ENCODE measurements at regions not wholly inside any gene's neighbourhood (a gene's known extent, or its start where the extent isn't known, plus 50 kb on each side); places are given as distances from the start of the nearest gene placed in this dataset.

- Histone ChIP-seq H3K9me2 (ENCODE audit: insufficient read depth) (no peaks in the 10 kb centered on the region), H3K36me3 (ENCODE audit: control insufficient read depth in 1 of 2, insufficient read depth in 2 of 2, low read length in 2 of 2) (no peaks in the 10 kb centered on the region), H3K27ac (ENCODE audit: low read depth, low read length) (no peak overlapping the region), H3K4me1 (ENCODE audit: control insufficient read depth in 1 of 2, insufficient read depth in 2 of 2, low read length in 2 of 2) (no peaks in the 10 kb centered on the region), H2AFZ (ENCODE audit: low read depth, low read length, poor library complexity, severe bottlenecking) (no peak overlapping the region), H4K20me1 (ENCODE audit: insufficient read depth) (no peaks in the 10 kb centered on the region), H3K9me3 (ENCODE audit: control insufficient read depth in 1 of 2, insufficient read depth in 1 of 2, low read depth in 1 of 2, low read length in 2 of 2) (no peaks in the 10 kb centered on the region), H3K9ac (ENCODE audit: low read length) (no peak overlapping the region), H3K27me3 (ENCODE audit: insufficient read depth, low read length) (no peaks in the 10 kb centered on the region), H3K4me3 (replicated peaks in 1 of 2; ENCODE audit: low read depth in 1 of 2, low read length in 2 of 2) (no peak overlapping the region), H3K4me2 (ENCODE audit: low read length) (no peak overlapping the region), H3K79me2 (ENCODE audit: insufficient read depth, low read length) (no peaks in the 10 kb centered on the region)
- CTCF ChIA-PET, result no interaction called here
- intact Hi-C loops (cut with micrococcal nuclease), result no loop called here
- RAD21 ChIA-PET (ENCODE audit: low non-redundant PET in 1 of 2, low total read pairs in 2 of 2, uncharacterized antibody in 2 of 2, unreplicated experiment in 2 of 2), result no interaction called here
- TF ChIP-seq CBX3 (IDR thresholded peaks at IDR 0.05; ENCODE audit: low read depth) (no peak), CTCF (IDR thresholded peaks at IDR 0.05 in 2 of 3, conservative IDR thresholded peaks at IDR 0.05 in 1 of 3; ENCODE audit: borderline replicate concordance in 1 of 3, insufficient read depth in 1 of 3, low read depth in 2 of 3, low read length in 2 of 3) (no peak), YY1 (IDR thresholded peaks at IDR 0.05; ENCODE audit: extremely low read depth, insufficient replicate concordance, low read depth, low read length) (no peak), JUND (IDR thresholded peaks at IDR 0.05) (no peak), SIN3A (IDR thresholded peaks at IDR 0.05; ENCODE audit: low read depth) (no peak), EGR1 (IDR thresholded peaks at IDR 0.05; ENCODE audit: low read depth) (no peak), RAD21 (IDR thresholded peaks at IDR 0.05; ENCODE audit: low read depth) (no peak), POLR2A (IDR thresholded peaks at IDR 0.05; ENCODE audit: borderline replicate concordance, extremely low read depth, insufficient read depth, insufficient read length) (no peak), REST (IDR thresholded peaks at IDR 0.05; ENCODE audit: low read depth) (no peak), MAX (IDR thresholded peaks at IDR 0.05) (no peak), SP1 (IDR thresholded peaks at IDR 0.05; ENCODE audit: low read depth) (no peak), EZH2phosphoT487 (IDR thresholded peaks at IDR 0.05; ENCODE audit: borderline replicate concordance) (no peak), ZBTB33 (IDR thresholded peaks at IDR 0.05; ENCODE audit: extremely low read depth, insufficient replicate concordance, low read length) (no peak), ATF3 (IDR thresholded peaks at IDR 0.05) (no peak), POLR2AphosphoS5 (IDR thresholded peaks at IDR 0.05; ENCODE audit: low read depth, low read length) (no peak), SRF (IDR thresholded peaks at IDR 0.05; ENCODE audit: low read depth) (no peak)
- DNase-seq (ENCODE audit: low read depth, low spot score), result no peak
- no peak for ATAC-seq
- POLR2A ChIA-PET, result no interaction called here
- BruUV-seq (replicated peaks), result no TSS peak
Observed at GRCh38 chrY:19026631-19027030, 253.1 kb upstream of the HSFY2 start.
